Spleen (tissue), 7 donors: ENCODE measurements at regions not wholly inside any gene's neighbourhood (a gene's known extent, or its start where the extent isn't known, plus 50 kb on each side); places are given as distances from the start of the nearest gene placed in this dataset.

Experiments used
- CTCF ChIP-seq, 11 experiments: fragments of 200-600 bp in 7 of 11; fragments of 450-650 bp in 4 of 11; sonication (generic) in 4 of 11; IDR thresholded peaks in 8 of 11; conservative IDR thresholded peaks in 3 of 11; 1 replicate in 7 of 11; 2 replicates in 4 of 11; pipeline versions ENCODE4 v1.4.0 to v1.8.0; 2016 to 2021; ENCODE audit warnings: antibody characterized with exemption in 11 of 11, inconsistent platforms in 4 of 11, mild to moderate bottlenecking in 1 of 11
- POLR2A ChIP-seq, 3 donors: fragments of 450-650 bp; IDR thresholded peaks; one replicate each; pipeline ENCODE4 v1.5.1; 2017; ENCODE audit warnings: antibody characterized with exemption in 3 of 3, mild to moderate bottlenecking in 1 of 3
- donor health status: DM: no; HTN: no; CAD: no; lungs with moderate emphysema.
- donor health status: DM: no; HTN: no; CAD: no.
- donor health status: DM: no; HTN: no; CAD: no.

DNA sequence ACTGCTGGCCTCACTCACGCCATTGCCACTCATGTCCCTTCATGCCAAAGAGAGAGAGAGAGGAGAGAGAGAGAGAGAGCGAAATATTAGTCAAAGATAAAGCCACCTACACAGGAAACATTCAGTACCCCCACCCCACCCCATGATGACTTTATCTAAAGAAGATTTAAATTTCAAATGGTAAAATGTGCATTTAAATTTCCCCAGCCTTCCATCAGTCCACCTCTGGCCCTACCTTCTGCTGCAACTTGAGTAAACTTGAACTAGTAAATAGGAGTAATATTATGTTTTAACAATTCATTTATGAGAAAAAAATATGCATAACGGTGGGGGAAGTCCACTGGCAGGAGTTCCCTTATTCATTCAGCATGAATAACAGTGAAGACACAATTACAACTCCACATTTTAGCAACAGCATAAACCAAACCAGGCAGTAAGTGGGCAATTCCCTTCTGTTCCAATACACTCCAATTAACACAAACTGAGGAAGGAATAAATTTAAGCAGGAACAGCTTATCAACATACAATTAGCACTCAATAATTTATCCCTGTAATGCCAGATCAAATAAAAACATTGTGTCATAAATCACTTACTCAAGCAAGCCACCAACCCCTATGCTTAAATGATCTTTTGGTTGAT, 264.2 kb downstream of the LNPK start:
- no peak for TF ChIP-seq CTCF (IDR thresholded peaks at IDR 0.05 in 8 of 11, conservative IDR thresholded peaks at IDR 0.05 in 3 of 11)
- no peak for TF ChIP-seq POLR2A (IDR thresholded peaks at IDR 0.05)
